Tibial nerve (tissue), 4 donors: ENCODE measurements at regions not wholly inside any gene's neighbourhood (a gene's known extent, or its start where the extent isn't known, plus 50 kb on each side); places are given as distances from the start of the nearest gene placed in this dataset.

ENCODE experiments used
- CTCF ChIP-seq, 5 experiments: fragments of 200-600 bp in 3 of 5; fragments of 450-650 bp in 2 of 5; sonication (generic) in 3 of 5; IDR thresholded peaks; one replicate each; pipeline ENCODE4 v1.5.1; 2016 to 2019; ENCODE audit warnings: antibody characterized with exemption in 5 of 5, mild to moderate bottlenecking in 3 of 5, moderate library complexity in 2 of 5
- EP300 ChIP-seq, 2 donors: sonication (generic); formaldehyde crosslinking; IDR thresholded peaks; one replicate each; pipeline ENCODE4 v1.6.1; 2017; ENCODE audit warnings: antibody characterized with exemption in 2 of 2, mild to moderate bottlenecking in 1 of 2

- TF ChIP-seq CTCF (IDR thresholded peaks at IDR 0.05) (no peak), EP300 (IDR thresholded peaks at IDR 0.05) (no peak)
Observed at GRCh38 chr18:78566065-78566464, 413.6 kb upstream of the SALL3 start.
